Activated CD8-positive, alpha-beta memory T cell treated with anti-CD3 and anti-CD28 coated beads, Interleukin-2, amount 50 U/mL, for 4 hours (primary cell): ENCODE measurements at regions not wholly inside any gene's neighbourhood (a gene's known extent, or its start where the extent isn't known, plus 50 kb on each side); places are given as distances from the start of the nearest gene placed in this dataset.

Experiments used
- DNase-seq: peaks from one replicate; pipeline ENCODE4 v3.0.0-alpha.2; 2020

DNA sequence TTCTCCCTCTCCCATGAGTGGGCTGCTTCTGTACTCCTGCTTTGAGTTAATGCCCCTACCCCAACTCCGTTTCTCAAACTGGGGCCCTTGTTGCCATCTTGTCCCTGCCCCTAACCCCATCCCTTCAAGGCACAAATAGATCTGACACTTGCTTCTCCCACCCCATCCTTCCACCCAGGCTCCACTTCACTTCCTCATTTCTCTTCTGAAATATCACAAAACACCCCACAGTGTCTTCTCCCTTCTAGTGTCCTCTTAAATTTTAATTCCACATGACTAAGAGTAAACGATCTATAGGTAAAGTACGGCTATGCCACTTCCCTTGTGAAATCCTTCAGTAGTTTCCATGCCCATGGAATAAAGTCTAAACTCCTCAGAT lies 571.6 kb upstream of the NOX3 start:
- no peak for DNase-seq

DNA sequence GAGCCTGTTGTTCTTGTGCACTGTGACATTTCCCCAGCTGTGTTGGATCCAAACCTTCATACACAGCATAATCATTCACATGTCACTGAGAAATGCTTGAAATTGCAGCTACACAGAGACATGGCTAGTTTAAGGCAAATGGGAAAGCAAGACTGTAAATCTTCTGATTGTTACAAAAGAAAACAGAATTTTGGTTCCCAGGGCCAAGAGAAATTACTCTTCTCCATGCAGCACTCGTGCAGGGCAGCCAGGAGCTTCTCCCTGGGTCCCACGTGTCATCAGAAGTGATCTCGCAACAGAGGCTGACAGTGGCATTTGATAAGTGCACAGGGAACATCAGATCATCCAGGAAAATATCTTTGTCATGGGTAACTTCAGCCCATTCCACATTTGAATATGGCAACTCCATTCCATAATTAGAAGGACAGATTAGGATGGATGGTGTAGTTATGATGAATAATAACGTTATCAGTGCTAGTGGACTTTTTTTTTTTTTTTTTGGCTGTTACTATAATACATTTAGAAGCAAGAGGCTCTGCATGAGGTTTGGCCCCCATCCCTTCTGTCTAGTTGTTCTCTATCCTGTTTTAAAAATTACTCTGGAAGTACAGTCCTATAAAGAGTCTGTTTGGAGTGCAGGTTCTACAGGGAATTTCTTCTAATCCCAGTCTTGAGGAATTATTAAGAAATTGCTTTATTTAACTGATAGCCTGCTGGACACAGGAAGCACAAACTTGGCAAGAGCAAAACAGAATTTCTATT lies 571.0 kb upstream of the NOX3 start:
- DNase-seq, result no peak

DNA sequence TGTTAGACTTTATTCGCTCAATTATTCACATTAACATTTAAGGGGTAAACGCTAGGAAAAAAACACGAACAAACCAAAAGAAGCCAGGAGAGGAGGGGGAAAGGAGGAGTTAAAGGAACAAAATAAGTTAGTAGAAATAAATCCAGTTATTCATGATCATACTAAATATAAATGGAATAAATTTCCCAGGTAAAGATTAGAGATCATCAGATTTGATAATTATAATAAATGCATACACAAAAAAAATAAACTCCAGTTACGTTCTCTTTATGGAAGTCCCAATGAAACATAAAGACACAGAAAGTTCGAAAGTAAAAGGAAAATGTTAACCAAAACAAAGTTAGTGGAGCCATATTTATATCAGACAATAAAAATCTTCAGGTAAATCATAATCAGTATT lies 568.7 kb upstream of the NOX3 start:
- DNase-seq, result no peak

DNA sequence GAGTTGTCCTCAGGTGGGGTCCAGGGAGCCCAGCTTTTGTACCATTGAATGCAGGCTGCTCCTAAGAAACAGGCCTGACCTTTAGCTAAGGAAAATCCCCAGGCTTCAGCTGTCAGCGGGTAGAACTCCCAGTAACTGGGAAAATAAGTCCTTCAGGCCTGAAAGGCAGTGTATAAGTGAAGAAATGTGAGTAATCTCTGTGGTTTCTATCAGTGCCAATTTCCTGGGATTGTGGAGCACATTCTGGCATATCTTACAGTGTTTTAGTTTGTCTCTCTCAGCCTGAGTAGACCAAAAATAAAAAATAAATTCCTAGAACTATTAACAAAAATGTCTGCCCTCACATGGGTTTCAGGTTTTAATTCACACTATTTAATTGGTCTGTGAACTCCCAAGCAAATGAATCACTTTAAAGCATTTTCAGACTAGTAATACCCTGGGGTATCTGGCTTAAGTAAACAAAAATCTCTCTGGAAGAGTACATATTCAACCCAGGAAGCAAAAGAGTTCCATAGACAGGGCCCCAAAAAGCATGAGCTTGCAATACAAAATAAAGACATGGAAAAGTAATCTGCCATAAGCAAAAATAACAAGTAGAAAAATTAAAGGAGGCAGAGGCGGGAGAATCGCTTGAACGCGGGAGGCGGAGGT lies 566.2 kb upstream of the NOX3 start:
- DNase-seq, result no peak

DNA sequence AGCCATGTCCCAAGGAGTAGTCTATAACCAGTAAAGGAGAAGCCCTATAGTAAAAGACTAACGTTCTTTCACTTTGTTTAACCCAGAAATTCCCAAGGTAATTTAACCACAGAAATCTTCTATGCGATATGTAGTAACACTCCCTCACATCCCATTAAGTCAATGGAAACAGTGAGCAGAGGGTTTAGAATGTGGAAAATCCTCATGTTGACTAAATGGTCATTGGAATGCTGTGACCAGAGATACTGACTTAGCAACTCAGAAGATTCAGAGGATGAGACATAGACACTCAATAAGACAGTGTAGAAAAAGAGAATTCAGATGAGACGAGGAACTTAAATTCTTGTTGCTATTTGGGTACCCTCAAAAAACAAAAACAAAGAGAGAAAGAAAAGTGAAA lies 562.2 kb upstream of the NOX3 start:
- no peak for DNase-seq

DNA sequence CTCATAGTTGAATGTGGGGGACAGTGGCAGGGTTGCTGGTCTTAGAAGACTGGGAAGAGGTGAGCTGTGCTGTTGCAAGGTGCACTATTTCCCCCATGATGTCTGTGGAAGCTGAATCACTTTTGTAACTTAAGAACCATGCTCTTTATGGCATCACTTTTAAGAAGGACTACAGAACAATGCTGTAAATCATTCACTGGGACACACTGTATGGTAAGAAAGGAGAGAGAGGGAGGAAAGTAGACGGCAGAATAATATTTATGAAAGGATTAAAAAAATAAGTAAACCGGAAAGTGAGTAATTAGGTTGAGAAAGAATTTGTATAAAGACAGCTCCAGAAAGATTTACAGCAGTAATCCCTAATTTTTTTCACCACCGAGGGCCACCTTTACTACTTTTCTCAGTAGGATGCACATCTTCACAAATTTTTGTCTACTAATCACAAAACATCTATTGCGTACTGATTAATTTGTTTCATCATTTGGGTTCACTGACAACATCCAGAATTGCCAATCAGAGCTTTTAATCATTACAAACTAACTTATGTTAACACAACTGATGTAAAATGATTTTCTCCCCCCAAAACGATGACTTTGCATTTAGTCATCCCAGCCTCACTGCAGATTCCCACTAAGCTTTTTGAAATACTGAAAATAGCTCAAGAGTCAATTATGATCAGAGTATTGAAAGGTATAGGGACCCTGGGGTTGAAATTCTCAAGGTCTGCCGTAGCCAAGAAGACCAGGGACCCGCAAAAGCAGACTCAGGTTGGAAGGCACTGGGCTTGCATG lies 560.7 kb upstream of the NOX3 start:
- DNase-seq, result no peak

DNA sequence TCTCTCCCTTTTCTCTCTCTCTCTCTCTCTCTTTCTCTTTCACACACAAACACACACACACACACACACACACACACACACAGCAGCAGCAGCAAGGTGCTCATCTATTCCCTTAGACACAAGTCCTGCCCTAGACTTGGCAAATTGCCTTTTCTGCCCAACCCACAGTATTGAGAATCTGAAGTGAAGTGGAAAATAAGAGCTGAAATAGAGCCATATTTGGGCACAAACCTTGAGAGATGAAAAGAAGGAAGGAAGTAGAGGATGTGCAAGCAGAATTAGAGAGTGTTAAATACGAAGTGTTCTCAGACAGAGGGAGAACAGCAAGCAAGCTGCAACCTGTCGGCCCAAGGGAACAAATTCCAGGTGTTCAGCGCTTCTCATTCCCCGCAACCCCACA lies 557.5 kb upstream of the NOX3 start:
- DNase-seq, result no peak

DNA sequence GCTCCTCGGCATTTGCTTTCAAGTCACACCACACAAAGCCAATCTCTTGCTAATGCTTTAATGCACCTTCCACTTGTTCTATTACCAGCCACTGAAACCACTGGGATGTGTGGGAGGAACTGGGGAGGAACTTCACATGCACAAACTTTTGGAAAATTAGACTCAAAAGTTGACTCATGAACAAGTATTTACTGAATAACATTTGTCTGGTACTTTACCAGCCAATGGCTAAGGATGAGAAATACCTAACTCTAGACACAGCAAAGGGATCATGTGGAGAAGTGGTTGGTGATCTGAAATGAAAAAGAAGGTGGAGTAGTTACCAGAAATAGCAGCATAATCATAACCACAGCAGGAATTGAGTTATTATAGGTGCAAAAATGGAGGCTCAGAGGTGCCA lies 554.0 kb upstream of the NOX3 start:
- no peak for DNase-seq

DNA sequence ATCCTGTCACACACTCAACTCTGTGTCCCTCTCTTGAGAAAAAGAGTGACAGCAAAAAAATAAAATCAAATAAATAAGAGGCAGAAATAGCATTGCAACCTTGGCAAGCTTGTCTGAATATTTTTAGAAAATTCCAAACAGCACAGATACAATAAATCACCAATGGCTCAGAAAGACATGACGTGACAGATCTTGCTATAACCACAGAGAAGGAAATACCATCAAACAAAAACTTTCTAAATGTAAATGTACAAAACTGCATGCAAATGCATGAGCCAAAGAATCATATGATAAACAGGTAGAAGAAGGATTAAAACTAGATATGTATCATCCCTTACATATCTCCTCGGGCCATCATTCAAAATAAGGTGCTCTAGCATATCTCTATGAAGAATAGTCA lies 549.2 kb upstream of the NOX3 start:
- no peak for DNase-seq

DNA sequence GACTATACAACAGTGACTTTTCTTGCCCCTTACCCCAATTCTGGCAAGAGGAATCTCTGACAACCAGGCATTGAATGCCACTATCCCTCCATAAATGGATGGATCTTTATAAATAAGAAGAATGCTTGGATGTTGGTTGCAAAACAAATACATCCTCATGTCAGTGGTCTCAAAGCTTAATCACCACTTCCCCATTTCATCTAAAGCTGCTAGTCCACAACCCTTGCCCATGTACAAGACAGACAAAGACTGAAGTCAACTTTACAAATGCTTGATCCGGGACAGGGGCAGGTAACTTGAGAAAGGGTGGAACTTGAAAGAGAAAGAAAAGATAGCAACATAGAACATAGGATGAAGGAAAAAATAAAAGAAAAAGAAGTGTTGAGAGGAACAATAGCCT lies 540.5 kb upstream of the NOX3 start:
- no peak for DNase-seq

DNA sequence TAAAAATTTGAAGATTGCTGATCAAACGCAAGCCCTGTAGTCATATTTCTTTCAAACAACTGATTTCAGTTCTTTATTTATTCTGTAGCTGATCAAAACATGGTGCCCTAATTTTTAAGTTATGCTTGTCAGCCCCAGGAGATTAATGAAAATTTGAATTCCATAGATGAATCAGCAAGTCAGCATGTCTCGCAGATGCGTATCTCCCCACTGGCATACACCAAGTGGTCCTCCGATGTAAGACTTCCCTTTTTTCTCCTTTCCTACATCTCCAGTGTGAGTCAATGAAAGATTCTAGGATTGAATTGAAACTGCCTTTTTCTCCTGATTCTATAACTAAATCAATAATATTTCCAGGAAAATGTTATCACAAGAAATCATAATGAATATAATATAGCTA lies 539.6 kb upstream of the NOX3 start:
- DNase-seq, result no peak

DNA sequence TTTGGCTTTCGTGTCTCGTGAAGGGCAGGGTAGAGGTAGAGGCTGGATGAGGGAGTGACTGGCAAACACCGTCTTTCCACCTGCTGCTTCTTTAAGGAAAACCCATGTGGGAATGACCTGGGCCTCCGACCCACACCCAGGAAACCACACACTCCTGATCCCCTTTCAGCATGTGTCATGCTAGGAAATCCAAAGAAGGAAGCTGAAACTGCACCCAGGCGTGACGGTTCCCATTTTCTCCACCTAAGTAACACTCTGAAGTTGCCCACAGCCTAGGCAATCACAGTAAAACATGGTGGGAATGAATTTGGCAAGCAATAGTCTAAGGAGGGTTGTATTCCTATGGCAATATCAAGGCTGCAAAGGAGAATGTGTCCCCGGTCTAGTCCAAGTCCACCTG lies 538.4 kb upstream of the NOX3 start:
- DNase-seq, result no peak

DNA sequence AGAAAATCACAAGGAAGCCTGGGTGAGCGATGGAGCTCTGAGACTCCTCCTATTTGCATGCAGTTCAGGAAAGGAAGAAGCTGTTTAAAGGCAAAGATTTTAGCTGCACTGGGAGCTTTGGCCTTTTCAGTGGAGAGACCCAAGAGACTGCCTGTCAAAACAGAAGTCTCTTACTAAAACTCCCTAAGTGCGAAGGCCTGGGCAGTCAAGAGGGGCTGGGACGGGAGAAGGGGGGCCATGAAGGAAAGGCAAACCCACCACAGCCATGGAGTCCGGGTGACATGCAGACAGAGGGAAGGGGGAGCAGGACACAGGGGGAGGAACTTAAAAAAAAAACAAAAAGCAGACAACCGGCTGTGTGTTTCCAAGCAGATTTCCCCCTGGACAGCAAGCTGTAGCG lies 537.6 kb upstream of the NOX3 start:
- DNase-seq, result no peak

DNA sequence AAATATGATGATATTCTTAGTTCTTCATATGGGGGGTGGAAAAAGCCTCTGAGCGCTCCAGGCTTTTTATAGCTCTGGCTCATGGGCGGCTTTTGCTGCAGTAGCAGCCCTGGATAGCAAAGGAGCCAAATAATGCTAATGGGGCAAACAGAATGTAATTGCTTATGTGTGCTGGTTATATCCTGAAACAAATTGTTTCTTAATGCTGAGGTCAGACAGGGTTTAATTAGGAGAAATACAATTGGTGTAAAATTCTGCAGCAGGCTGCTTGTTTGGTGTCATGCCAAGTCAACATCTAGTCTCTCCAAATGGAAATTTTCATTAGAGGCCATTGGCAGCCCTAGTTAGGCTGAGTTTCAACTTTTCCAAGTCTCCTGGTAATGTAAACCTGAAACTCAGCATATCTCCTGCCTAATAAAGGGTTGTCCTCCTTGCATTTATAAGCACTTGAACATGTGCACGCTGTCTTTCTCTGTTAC lies 530.1 kb upstream of the NOX3 start:
- no peak for DNase-seq

DNA sequence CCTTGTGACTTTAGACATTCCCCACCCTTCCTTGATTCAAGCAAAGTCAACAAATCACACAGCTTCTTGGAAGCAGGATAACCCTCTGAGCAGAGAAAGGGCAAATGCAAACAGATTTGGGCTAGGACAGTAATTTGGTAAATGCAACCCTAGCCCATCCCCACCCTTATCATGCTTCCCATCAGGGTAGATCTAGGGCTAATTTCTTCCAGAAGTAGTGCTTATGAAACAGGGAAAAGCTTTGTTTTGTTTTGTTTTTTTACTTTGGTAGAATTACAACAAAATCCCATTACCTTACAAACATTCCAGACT lies 525.1 kb upstream of the NOX3 start:
- DNase-seq, result no peak

DNA sequence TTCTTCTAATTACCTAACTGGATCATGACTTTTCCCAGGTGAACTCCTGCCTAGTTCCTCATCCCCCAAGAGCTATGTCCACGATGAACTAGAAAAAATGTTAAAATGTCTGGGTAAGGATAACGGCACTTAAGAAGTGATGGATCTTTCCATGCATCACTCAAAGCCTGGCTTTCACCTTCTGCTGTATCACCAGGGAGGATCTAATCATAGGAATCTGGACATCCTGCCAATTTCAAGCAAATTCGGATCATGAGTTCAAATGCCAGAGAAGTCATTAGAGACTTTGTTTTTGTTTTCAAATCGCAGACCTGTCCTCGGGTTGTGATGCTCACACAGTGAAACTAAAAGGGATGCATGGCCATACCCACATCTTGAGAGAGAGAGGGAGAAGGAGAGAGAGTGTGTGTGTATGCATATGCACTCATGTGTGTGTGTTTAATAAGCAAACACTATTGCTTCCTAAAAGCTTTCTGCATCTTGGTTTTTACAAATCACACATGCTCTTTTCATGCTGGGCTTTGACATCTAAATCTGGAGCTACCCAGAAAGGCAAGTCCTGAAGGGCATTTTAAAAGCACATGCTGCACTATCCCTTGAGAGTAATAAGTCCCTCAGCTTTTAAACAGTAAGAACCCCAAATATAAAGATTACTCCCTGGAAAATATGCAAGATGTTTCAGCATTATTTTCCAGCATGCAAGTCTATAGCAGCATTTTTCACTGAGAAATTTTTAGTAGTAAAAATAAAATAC lies 524.6 kb upstream of the NOX3 start:
- no peak for DNase-seq

DNA sequence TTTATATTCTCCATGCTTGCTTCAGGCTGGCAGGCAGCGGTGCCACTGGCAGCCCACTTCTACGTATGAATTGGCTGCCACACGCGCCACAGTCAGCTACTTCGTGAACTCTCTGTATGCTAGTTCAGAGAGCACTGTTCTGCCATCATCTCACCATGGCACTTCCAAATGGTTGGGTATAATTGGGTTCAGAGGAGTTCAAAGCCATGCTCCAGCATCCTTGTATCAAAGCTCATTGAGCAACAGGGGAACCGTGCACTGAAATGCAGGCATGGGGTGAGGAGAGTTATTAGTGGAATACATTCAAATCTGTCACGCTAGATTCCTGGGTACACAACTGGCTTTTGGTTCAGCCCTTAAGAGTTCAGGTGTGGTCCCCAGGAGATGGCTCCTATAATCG lies 519.9 kb upstream of the NOX3 start:
- DNase-seq, result no peak

DNA sequence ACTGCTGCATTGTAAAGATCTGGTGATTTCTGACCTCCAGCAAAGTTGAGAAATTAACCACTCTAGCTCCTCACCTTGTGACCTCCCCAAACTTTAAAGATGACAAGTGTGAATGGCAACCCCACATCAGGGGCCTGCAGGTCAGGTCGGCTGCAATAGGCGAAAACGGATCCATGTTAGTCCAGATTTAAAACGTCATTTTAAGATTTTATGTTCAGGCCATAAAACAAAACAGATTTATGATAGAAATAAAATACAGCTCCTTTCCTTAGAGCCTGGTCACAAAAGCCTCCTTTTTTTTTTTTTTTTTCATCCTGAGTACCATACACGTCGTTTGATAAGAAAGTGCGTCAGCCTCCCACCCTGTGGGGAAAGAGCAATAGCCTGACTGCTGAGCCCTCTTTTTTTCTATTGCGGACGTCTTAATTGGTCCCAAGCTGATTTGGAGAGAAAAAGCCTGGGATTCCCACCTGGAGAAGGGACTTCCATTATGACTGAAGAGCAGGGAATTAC lies 519.2 kb upstream of the NOX3 start:
- DNase-seq, result no peak

DNA sequence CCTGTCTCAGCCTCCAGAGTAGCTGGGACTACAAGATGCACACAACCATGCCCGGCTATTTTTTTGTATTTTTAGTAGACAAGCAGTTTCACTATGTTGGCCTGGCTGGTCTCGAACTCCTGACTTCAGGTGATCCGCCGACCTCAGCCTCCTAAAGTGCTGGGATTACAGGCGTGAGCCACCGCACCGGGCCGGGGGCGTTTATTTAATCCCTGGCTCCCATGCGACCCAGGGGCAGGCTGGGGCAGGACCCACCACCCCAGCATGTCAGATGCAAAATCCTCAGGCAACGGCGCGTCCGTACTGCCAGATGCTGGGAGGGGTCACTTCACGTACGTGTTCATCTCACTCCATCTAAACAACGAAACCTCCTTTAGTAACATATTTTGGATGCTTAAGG lies 518.7 kb upstream of the NOX3 start:
- no peak for DNase-seq

DNA sequence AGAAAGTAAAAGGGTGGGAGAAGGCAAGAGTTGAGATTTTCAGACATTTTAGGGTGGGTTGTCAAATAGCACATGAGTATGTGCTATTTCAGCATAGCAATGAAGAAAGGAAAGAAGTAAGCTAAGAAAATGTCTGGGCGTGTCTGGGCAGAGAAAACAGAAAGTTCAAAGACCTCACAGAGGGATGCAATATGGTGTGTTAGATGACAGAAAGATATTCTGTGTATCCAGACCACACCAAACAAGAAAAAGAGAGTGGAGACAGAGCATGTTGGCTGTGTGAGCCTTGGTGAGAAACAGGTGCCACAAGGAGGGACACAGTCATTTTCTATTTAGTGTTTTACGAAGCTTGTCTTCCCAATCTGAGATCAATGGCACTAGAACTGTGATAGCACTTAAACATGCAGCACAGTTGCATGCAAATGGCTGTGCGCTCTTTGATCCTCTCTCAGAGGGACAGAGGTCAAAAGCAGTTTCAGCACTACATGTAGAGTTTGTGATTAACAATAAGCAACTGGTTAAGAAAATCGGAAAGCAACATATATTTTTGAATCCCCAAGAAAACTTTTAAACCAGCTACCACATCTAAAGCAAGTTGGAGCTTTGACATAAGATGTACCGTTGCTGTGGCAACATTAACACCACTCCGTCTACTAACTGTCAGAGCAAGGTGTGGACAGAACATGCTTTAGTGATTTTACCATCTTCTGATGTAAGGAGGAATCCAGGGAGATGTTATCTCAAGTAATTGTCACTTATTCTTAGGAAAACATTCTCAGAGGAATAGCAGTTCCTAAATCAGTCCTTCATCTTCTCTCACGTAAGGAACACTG lies 515.5 kb upstream of the NOX3 start:
- DNase-seq, result no peak

DNA sequence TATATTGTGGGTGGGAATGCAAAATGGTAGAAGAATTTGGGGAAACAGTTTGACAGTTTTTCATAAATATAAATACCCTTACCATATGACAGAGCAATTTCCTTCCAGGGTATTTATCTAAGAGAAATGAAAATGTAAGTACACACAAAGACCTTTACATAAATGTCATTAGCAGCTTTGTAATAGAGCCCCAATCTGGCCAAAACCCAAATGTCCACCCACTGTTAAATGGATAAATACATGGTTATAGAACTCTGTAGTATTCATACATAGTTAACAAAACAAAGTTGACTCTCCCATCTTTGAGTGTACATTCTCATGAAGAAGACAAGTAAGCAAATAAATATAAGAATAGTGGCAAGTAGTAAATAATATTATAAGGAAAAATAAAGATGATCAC lies 514.8 kb upstream of the NOX3 start:
- DNase-seq, result no peak

DNA sequence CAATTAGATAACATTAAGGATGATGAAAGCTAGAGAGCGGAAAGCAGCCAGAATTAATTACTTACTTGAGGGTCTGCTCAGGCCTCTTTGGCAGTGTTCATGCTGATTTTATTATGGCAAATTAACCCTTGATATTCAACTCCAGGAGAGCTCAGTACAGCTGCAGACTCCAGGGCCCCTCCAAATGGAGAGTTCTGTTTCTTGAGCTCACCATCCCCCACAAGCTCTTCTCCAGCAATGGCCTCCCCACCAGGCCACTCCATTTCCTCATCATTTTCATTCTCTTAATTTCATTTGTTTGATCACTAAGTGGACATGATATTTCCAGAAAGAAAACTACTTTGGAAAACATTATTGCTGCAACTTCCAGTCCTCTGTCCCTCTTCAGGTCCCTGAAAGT lies 513.3 kb upstream of the NOX3 start:
- no peak for DNase-seq
